ENCODE measurements at regions not wholly inside any gene's neighbourhood (a gene's known extent, or its start where the extent isn't known, plus 50 kb on each side); places are given as distances from the start of the nearest gene placed in this dataset.

DNA sequence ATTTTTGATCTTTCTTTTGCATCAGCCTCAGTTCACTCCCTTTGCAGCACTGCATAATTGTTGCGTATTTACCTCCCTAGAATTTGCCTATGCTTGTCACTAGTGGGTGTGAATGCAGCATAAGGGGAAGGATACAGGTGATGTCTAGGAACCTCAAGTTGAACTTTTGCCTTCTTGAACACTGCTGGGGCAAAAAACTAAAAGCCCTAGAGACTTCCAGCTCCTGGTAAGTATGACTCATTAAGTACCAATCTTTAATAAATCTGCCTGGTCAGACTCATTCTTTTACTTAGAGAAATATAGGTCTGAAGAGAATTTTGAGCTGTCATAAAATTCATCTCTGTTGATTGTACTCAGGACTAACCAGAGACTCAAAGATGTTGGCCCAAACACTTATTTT lies 547.3 kb upstream of the FANCL start:
- no peak for TF ChIP-seq CTCF (IDR thresholded peaks at IDR 0.05)
- Histone ChIP-seq H3K9me3 (no peaks in the 10 kb centered on the region), H3K27ac (no peak overlapping the region), H3K4me1 (no peaks in the 10 kb centered on the region), H3K4me3 (no peak overlapping the region), H3K36me3 (no peaks in the 10 kb centered on the region), H3K27me3 (no peaks in the 10 kb centered on the region), H3K9ac (ENCODE audit: low read depth in 2 of 2, low read length in 2 of 2) (no peak overlapping the region)
- DNase-seq, result no peak
- intact Hi-C loops (cut with DNase I), result no loop called here

- H3K4me3 ChIP-seq, result no peak overlapping the region
- DNase-seq, result no peak
- no peaks in the 10 kb centered on the region for H3K9me3 ChIP-seq
- H3K36me3 ChIP-seq, result no peaks in the 10 kb centered on the region
- intact Hi-C loops (cut with DNase I), result no loop called here
- H3K27ac ChIP-seq, result no peak overlapping the region
- no peaks in the 10 kb centered on the region for H3K4me1 ChIP-seq
- no peak for TF ChIP-seq CTCF (IDR thresholded peaks at IDR 0.05)
- H3K27me3 ChIP-seq, result no peaks in the 10 kb centered on the region
- no peak overlapping the region for H3K9ac ChIP-seq (ENCODE audit: low read depth in 2 of 2, low read length in 2 of 2)
These were observed 529.7 kb upstream of the FANCL start for GRCh38 chr2:58770846-58771245.

DNA sequence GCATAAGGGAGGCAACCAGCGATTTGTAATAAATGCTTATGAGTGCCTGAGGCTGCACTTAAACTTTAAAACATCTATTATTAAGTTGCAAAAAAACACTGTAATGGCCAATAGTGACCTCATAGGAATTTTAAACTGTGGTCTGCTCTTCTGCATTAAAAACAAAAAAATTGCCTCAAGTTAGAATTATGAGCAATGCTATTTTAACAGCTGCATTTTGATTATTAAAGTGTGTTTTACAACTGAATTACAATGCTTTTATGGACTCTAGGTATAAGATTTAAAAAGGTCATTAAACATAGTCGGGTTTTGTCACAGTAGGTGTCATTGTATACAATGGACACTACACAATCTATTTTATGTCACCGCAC lies 528.7 kb upstream of the FANCL start:
- Histone ChIP-seq H3K27me3 (no peaks in the 10 kb centered on the region), H3K9me3 (no peaks in the 10 kb centered on the region), H3K36me3 (no peaks in the 10 kb centered on the region), H3K4me3 (no peak overlapping the region), H3K27ac (no peak overlapping the region), H3K4me1 (no peaks in the 10 kb centered on the region), H3K9ac (ENCODE audit: low read depth in 2 of 2, low read length in 2 of 2) (no peak overlapping the region)
- no peak for DNase-seq
- intact Hi-C loops (cut with DNase I), result no loop called here
- no peak for TF ChIP-seq CTCF (IDR thresholded peaks at IDR 0.05)

- H3K9ac ChIP-seq (ENCODE audit: low read depth in 2 of 2, low read length in 2 of 2), result no peak overlapping the region
- DNase-seq, result no peak
- no peaks in the 10 kb centered on the region for H3K36me3 ChIP-seq
- H3K27ac ChIP-seq, result no peak overlapping the region
- H3K27me3 ChIP-seq, result no peaks in the 10 kb centered on the region
- intact Hi-C loops (cut with DNase I), result no loop called here
- H3K4me1 ChIP-seq, result no peaks in the 10 kb centered on the region
- no peaks in the 10 kb centered on the region for H3K9me3 ChIP-seq
- H3K4me3 ChIP-seq, result no peak overlapping the region
- TF ChIP-seq CTCF (IDR thresholded peaks at IDR 0.05), result no peak
These were observed 528.2 kb upstream of the FANCL start for GRCh38 chr2:58769111-58769863.

- TF ChIP-seq CTCF (IDR thresholded peaks at IDR 0.05), result no peak
- H3K27me3 ChIP-seq, result no peaks in the 10 kb centered on the region
- no peak overlapping the region for H3K27ac ChIP-seq
- no peaks in the 10 kb centered on the region for H3K9me3 ChIP-seq
- intact Hi-C loops (cut with DNase I), result no loop called here
- no peak for DNase-seq
- no peaks in the 10 kb centered on the region for H3K4me1 ChIP-seq
- no peak overlapping the region for H3K4me3 ChIP-seq
- no peak overlapping the region for H3K9ac ChIP-seq (ENCODE audit: low read depth in 2 of 2, low read length in 2 of 2)
- H3K36me3 ChIP-seq, result no peaks in the 10 kb centered on the region
These were observed 527.6 kb upstream of the FANCL start for GRCh38 chr2:58768715-58769080.
